SW 1271 (cell line): ENCODE measurements at regions not wholly inside any gene's neighbourhood (a gene's known extent, or its start where the extent isn't known, plus 50 kb on each side); places are given as distances from the start of the nearest gene placed in this dataset.

Source experiments
- DNase-seq, 2 experiments: peaks; one replicate each; lab custom pipeline; 2025; lab: John Stamatoyannopoulos, UW

GRCh38 chr2:240358821-240359397 is 76.6 kb upstream of the GPC1 start:
- no peak for DNase-seq

- no peak for DNase-seq
Observed at GRCh38 chr2:240359695-240360094, 75.8 kb upstream of the GPC1 start.

GRCh38 chr2:240360645-240361475 is 74.6 kb upstream of the GPC1 start:
- DNase-seq = no peak

GRCh38 chr2:240362216-240362755 is 73.2 kb upstream of the GPC1 start:
- no peak for DNase-seq

GRCh38 chr2:240362826-240363745 is 72.4 kb upstream of the GPC1 start:
- no peak for DNase-seq

- DNase-seq = no peak
Observed at GRCh38 chr2:240363746-240364581, 71.5 kb upstream of the GPC1 start.

GRCh38 chr2:240364582-240364960 is 70.9 kb upstream of the GPC1 start:
- no peak for DNase-seq

GRCh38 chr2:240364961-240365775 is 70.3 kb upstream of the GPC1 start:
- no peak for DNase-seq

- DNase-seq = no peak
Observed at GRCh38 chr2:240365971-240366471, 69.4 kb upstream of the GPC1 start.

- DNase-seq = no peak
Observed at GRCh38 chr2:240366901-240367300, 68.6 kb upstream of the GPC1 start.

- DNase-seq = no peak
Observed at GRCh38 chr2:240367721-240368120, 67.7 kb upstream of the GPC1 start.

- DNase-seq = no peak
Observed at GRCh38 chr2:240368781-240369331, 66.6 kb upstream of the GPC1 start.

- no peak for DNase-seq
Observed at GRCh38 chr2:240369335-240369734, 66.1 kb upstream of the GPC1 start.

GRCh38 chr2:240369801-240370585 is 65.5 kb upstream of the GPC1 start:
- DNase-seq = peak; percentile 28 to 67

GRCh38 chr2:240371129-240372000 is 64.1 kb upstream of the GPC1 start:
- no peak for DNase-seq

GRCh38 chr2:240372101-240372500 is 63.4 kb upstream of the GPC1 start:
- DNase-seq = no peak

- DNase-seq = no peak
Observed at GRCh38 chr2:240373289-240373885, 62.1 kb upstream of the GPC1 start.
